Gastrocnemius medialis (tissue), 4 donors: ENCODE measurements at regions not wholly inside any gene's neighbourhood (a gene's known extent, or its start where the extent isn't known, plus 50 kb on each side); places are given as distances from the start of the nearest gene placed in this dataset.

Experiments
- ATAC-seq, 2 donors: fragments of 150-250 bp; one replicate each; pipeline ENCODE4 v1.9.1; 2016
- DNase-seq, 2 donors: peaks; one replicate each; pipeline ENCODE4 v3.0.0-alpha.2; 2019
- H3K27ac ChIP-seq, 4 donors: fragments of 200-600 bp; sonication (generic); 1 replicate in 1 of 4; 2 replicates in 3 of 4; pipeline ENCODE4 v1.5.1; 2016 to 2018; ENCODE audit warnings: mild to moderate bottlenecking in 2 of 4, moderate library complexity in 1 of 4
- H3K27me3 ChIP-seq, 3 donors: fragments of 200-600 bp; sonication (generic) in 2 of 3; 1 replicate in 1 of 3; 2 replicates in 2 of 3; pipeline versions ENCODE4 v1.5.1 to v1.6.0; 2016 to 2019; ENCODE audit warnings: mild to moderate bottlenecking in 1 of 3, moderate library complexity in 1 of 3
- H3K36me3 ChIP-seq, 2 donors: fragments of 200-600 bp; sonication (generic) in 1 of 2; one replicate each; pipeline ENCODE4 v1.5.1; 2017 to 2018
- H3K4me1 ChIP-seq, 2 donors: fragments of 200-600 bp; sonication (generic) in 1 of 2; one replicate each; pipeline ENCODE4 v1.5.1; 2016 to 2017; ENCODE audit warnings: mild to moderate bottlenecking in 2 of 2
- H3K4me3 ChIP-seq, 4 donors: fragments of 200-600 bp; sonication (generic) in 3 of 4; 1 replicate in 1 of 4; 2 replicates in 3 of 4; pipeline ENCODE4 v1.5.1; 2016 to 2019; ENCODE audit warnings: mild to moderate bottlenecking in 2 of 4
- H3K9me3 ChIP-seq, 3 donors: fragments of 200-600 bp; sonication (generic) in 2 of 3; 1 replicate in 1 of 3; 2 replicates in 2 of 3; pipeline ENCODE4 v1.5.1; 2016 to 2019
- POLR2A ChIP-seq, 2 donors: fragments of 450-650 bp; IDR thresholded peaks; one replicate each; pipeline ENCODE4 v1.6.1; 2017; ENCODE audit warnings: antibody characterized with exemption in 2 of 2, mild to moderate bottlenecking in 2 of 2, moderate library complexity in 2 of 2
- in situ Hi-C, 4 donors: fragments of 200-750 bp; cut with MboI; loops; one replicate each; pipeline versions ENCODE4 v1.15.0 to v1.8.0; 2017; ENCODE audit warnings: low sequenced_read_pairs in 4 of 4
- intact Hi-C: fragments of 100-400 bp; cut with DNase I; formaldehyde crosslinking; loops from one replicate; pipeline ENCODE4 v1.15.1; 2023; ENCODE audit warnings: low total_unique reads
- TF ChIP-seq, protein P1 (sequence below), 5 experiments: fragments of 450-650 bp in 3 of 5; fragments of 200-600 bp in 2 of 5; sonication (generic) in 2 of 5; IDR thresholded peaks in 4 of 5; conservative IDR thresholded peaks in 1 of 5; 1 replicate in 4 of 5; 2 replicates in 1 of 5; pipeline ENCODE4 v1.5.1; 2016 to 2019; ENCODE audit warnings: antibody characterized with exemption in 5 of 5, mild to moderate bottlenecking in 3 of 5, moderate library complexity in 3 of 5

DNA sequence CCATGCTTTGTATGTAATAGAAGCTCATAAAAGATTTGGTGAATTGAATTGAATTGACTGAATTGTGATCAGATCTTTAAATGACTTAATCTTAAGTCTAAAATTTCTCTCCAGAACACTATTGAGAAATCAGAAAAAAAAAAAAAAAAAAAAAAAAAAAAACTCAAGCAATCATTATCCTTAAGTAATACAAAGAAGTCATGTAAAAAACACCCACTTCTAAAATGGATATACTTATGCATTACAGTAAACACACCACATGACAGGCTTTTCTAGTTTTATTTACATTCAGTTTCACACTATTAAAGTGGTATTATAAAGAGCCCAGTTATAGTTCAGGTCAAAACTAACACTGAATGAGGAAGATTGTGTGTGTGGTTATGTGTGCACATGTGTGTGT lies 84.9 kb upstream of the GLS start:
- Histone ChIP-seq H3K4me3 (no peak overlapping the region), H3K27ac (no peak overlapping the region), H3K9me3 (no peaks in the 10 kb centered on the region), H3K36me3 (no peaks in the 10 kb centered on the region), H3K27me3 (no peaks in the 10 kb centered on the region), H3K4me1 (no peaks in the 10 kb centered on the region)
- TF ChIP-seq, protein P1, sequence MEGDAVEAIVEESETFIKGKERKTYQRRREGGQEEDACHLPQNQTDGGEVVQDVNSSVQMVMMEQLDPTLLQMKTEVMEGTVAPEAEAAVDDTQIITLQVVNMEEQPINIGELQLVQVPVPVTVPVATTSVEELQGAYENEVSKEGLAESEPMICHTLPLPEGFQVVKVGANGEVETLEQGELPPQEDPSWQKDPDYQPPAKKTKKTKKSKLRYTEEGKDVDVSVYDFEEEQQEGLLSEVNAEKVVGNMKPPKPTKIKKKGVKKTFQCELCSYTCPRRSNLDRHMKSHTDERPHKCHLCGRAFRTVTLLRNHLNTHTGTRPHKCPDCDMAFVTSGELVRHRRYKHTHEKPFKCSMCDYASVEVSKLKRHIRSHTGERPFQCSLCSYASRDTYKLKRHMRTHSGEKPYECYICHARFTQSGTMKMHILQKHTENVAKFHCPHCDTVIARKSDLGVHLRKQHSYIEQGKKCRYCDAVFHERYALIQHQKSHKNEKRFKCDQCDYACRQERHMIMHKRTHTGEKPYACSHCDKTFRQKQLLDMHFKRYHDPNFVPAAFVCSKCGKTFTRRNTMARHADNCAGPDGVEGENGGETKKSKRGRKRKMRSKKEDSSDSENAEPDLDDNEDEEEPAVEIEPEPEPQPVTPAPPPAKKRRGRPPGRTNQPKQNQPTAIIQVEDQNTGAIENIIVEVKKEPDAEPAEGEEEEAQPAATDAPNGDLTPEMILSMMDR (IDR thresholded peaks at IDR 0.05 in 4 of 5, conservative IDR thresholded peaks at IDR 0.05 in 1 of 5) = no peak
- no peak for TF ChIP-seq POLR2A (IDR thresholded peaks at IDR 0.05)
- intact Hi-C loops = no loop called here
- ATAC-seq (no peak), DNase-seq (no peak)
- in situ Hi-C loops = loop anchor here in 1 of 4 donors (25.0 kb wide), 1 partner anchor 717 kb away; no protein-coding TSS in a partner anchor

DNA sequence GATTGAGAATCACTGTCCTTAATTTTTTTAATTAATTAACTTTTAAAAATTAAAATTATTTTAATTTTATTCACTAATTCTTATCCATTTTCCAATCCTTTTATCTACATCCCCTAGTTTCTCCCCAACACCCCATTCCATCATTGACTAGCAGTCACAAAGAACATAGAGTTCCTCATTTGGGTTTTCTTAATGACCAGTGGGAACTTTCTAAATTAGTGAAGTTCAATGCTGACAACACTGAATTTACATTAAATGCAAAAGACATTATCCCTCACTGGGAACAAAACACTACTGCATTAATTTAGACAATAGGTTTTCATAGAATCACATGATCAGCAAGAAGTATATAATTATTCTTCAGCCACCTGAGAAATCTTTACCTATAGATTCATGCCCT lies 80.6 kb upstream of the GLS start:
- no peak for ATAC-seq

DNA sequence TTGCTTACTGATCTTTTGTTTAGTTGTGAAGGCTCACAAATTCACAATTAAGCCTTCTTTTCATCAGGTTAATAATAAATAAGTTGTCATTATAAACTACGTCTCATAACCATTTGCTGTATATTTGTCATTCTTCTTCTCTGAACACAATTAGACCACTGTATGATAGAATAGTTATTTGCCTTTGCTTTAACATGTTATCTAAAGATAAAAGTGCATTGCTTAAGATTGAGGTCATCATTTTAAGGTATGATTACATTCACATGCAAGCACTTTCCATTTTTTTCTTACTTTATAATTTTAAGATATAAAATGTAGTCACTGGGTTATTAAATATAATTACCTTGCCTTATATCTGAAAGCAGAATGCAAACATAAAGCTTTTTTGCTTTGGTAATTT lies 80.1 kb upstream of the GLS start:
- Histone ChIP-seq H3K27ac (no peak overlapping the region), H3K4me3 (no peak overlapping the region), H3K36me3 (no peaks in the 10 kb centered on the region), H3K4me1 (no peaks in the 10 kb centered on the region), H3K9me3 (no peaks in the 10 kb centered on the region), H3K27me3 (no peaks in the 10 kb centered on the region)
- in situ Hi-C loops (loop anchor here in 1 of 4 donors (25.0 kb wide), 1 partner anchor 713 kb away; no protein-coding TSS in a partner anchor), intact Hi-C loops (no loop called here)
- DNase-seq (no peak), ATAC-seq (no peak)
- TF ChIP-seq POLR2A (IDR thresholded peaks at IDR 0.05) = no peak

More for the DNA sequence above, 80.6 kb upstream of the GLS start:
- no peaks in the 10 kb centered on the region for H3K4me1 ChIP-seq
- no peak for DNase-seq
- H3K4me3 ChIP-seq = no peak overlapping the region
- no peaks in the 10 kb centered on the region for H3K9me3 ChIP-seq
- no peak for TF ChIP-seq POLR2A (IDR thresholded peaks at IDR 0.05)
- TF ChIP-seq, protein P1 (IDR thresholded peaks at IDR 0.05 in 4 of 5, conservative IDR thresholded peaks at IDR 0.05 in 1 of 5) = no peak
- H3K36me3 ChIP-seq = no peaks in the 10 kb centered on the region
- in situ Hi-C loops (loop anchor here in 2 of 4 donors (25.0 kb wide), 2 partner anchors 712 to 713 kb away; no protein-coding TSS in a partner anchor), intact Hi-C loops (no loop called here)
- no peak overlapping the region for H3K27ac ChIP-seq
- H3K27me3 ChIP-seq = no peaks in the 10 kb centered on the region

DNA sequence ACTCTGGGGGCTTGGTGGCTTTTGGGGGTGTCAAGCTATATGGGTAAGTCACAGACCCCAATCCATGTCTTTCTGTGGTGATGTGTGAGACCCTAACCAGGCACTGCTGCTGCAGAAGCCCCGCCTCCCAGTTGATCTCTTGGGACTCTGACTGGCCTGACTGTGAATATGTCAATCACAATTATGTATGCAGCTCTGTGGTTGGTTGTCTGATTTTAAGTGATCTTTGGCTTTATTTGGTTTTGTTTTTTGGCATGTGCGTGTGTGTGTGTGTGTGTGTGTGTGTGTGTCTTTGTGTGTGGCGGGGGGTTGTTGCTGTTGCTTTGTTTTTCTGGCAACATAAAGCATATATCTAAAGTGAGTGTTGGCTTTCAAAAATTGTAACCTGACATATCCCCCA lies 78.5 kb upstream of the GLS start:
- H3K4me1 ChIP-seq = no peaks in the 10 kb centered on the region
- no peaks in the 10 kb centered on the region for H3K27me3 ChIP-seq
- no peak overlapping the region for H3K27ac ChIP-seq
- H3K9me3 ChIP-seq = no peaks in the 10 kb centered on the region
- H3K4me3 ChIP-seq = no peak overlapping the region
- DNase-seq = no peak
- no peak for ATAC-seq
- intact Hi-C loops (no loop called here), in situ Hi-C loops (loop anchor here in 1 of 4 donors (25.0 kb wide), 1 partner anchor 715 kb away; no protein-coding TSS in a partner anchor)
- H3K36me3 ChIP-seq = no peaks in the 10 kb centered on the region
- TF ChIP-seq, protein P1 (IDR thresholded peaks at IDR 0.05 in 4 of 5, conservative IDR thresholded peaks at IDR 0.05 in 1 of 5) = no peak
- no peak for TF ChIP-seq POLR2A (IDR thresholded peaks at IDR 0.05)

DNA sequence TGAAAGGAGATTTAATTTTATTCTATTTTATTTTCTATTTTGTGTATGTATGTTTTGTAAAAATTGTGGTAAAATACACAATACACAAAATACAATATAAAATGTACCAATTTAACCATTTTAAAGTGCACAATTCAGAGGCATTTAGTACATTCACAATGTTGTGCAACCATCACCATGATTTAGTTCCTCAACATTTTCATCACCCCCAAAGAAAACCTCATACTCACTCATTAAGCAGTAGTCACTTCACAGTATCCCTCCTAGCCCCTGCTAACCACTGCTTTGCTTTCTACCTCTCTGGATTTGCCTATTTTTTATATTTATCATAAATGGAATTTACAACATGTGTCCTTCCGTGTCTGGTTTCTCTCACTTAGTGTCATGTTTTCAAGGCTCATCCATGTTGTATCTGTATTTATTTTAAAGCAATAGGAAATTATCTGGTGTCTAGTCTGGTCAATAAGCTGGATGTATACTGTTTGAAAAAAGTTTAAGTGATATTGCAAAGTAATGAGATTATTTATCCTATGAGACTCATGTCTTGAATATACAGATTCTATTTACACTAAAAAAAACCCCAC lies 77.9 kb upstream of the GLS start:
- Histone ChIP-seq H3K9me3 (no peaks in the 10 kb centered on the region), H3K4me1 (no peaks in the 10 kb centered on the region), H3K36me3 (no peaks in the 10 kb centered on the region), H3K27me3 (no peaks in the 10 kb centered on the region), H3K4me3 (no peak overlapping the region), H3K27ac (no peak overlapping the region)
- TF ChIP-seq POLR2A (IDR thresholded peaks at IDR 0.05) = no peak
- TF ChIP-seq, protein P1 (IDR thresholded peaks at IDR 0.05 in 4 of 5, conservative IDR thresholded peaks at IDR 0.05 in 1 of 5) = no peak
- ATAC-seq (no peak), DNase-seq (no peak)
- intact Hi-C loops (no loop called here), in situ Hi-C loops (loop anchor here in 1 of 4 donors (25.0 kb wide), 1 partner anchor 715 kb away; no protein-coding TSS in a partner anchor)
